Ovary (tissue), 7 donors: ENCODE measurements at regions not wholly inside any gene's neighbourhood (a gene's known extent, or its start where the extent isn't known, plus 50 kb on each side); places are given as distances from the start of the nearest gene placed in this dataset.

Experiments
- DNase-seq, 5 donors: peaks; one replicate each; pipeline ENCODE4 v3.0.0-alpha.2; 2019 to 2020
- H3K27ac ChIP-seq, 2 donors: fragments of 200-600 bp; one replicate each; pipeline versions ENCODE4 v1.5.1 to v1.8.0; 2019 to 2022
- H3K27me3 ChIP-seq: fragments of 200-600 bp; one replicate; pipeline ENCODE4 v1.8.0; 2022
- H3K36me3 ChIP-seq: fragments of 200-600 bp; sonication (generic); one replicate; pipeline ENCODE4 v1.5.1; 2019
- H3K4me1 ChIP-seq: one replicate; pipeline ENCODE4 v1.8.1; 2013; ENCODE audit warnings: mild to moderate bottlenecking, moderate library complexity; ENCODE audit not compliant: insufficient read depth
- H3K4me3 ChIP-seq: fragments of 200-600 bp; sonication (generic); one replicate; pipeline ENCODE4 v1.5.1; 2017
- H3K9me3 ChIP-seq, 2 donors: fragments of 200-600 bp in 1 of 2; sonication (generic) in 1 of 2; one replicate each; pipeline versions ENCODE4 v1.5.1 to v1.8.1; 2013 to 2019; ENCODE audit warnings: mild to moderate bottlenecking in 1 of 2, moderate library complexity in 1 of 2
- CTCF ChIP-seq, 3 donors: fragments of 450-650 bp in 2 of 3; fragments of 200-600 bp in 1 of 3; IDR thresholded peaks; one replicate each; pipeline versions ENCODE4 v1.5.1 to v1.8.0; 2016 to 2022; ENCODE audit warnings: antibody characterized with exemption in 3 of 3, mild to moderate bottlenecking in 1 of 3
- EP300 ChIP-seq: sonication (generic); formaldehyde crosslinking; IDR thresholded peaks from one replicate; pipeline ENCODE4 v1.6.1; 2017; ENCODE audit warnings: antibody characterized with exemption
- POLR2A ChIP-seq: fragments of 450-650 bp; IDR thresholded peaks from one replicate; pipeline ENCODE4 v1.6.1; 2017; ENCODE audit warnings: antibody characterized with exemption, mild to moderate bottlenecking, moderate library complexity
- WGBS, 3 donors: extraction: QIAGEN DNeasy Blood & Tissue Kit in 1 of 3; methylation state at CpG; one replicate each; pipeline versions ENCODE4 v1.1.5 to v1.1.7; 2013 to 2017; 5-methylcytosine and 5-hydroxymethylcytosine counted together
- intact Hi-C, 4 donors: fragments of 100-400 bp; cut with DNase I; formaldehyde crosslinking; loops; one replicate each; pipeline versions ENCODE4 v1.11.0 to v1.15.1; 2022 to 2023
- donor health status: DM: no; HTN: no; CAD: no; lungs with moderate emphysema.
- donor health status: DM: no; HTN: no; CAD: no.
- donor health status: Bipolar disorder and iron deficiency.
- donor health status: DM: no; HTN: no; CAD: no.
- donor health status: DM: yes; HTN: yes; CAD: no.

GRCh38 chr14:54140551-54140950 lies 183.9 kb upstream of the BMP4 start:
- Histone ChIP-seq H3K27ac (no peak overlapping the region), H3K9me3 (no peaks in the 10 kb centered on the region), H3K4me1 (no peaks in the 10 kb centered on the region), H3K36me3 (no peaks in the 10 kb centered on the region), H3K4me3 (no peak overlapping the region), H3K27me3 (no peaks in the 10 kb centered on the region)
- no peak for DNase-seq
- no peak for TF ChIP-seq EP300
- no peak for TF ChIP-seq CTCF (IDR thresholded peaks at IDR 0.05)
- TF ChIP-seq POLR2A = no peak
- intact Hi-C loops = no loop called here
- 91 to 93% (median 93%) methylated on average over 1 of the region's 1 CpG for WGBS, 3 donors

GRCh38 chr14:54146601-54147000 lies 190.0 kb upstream of the BMP4 start:
- Histone ChIP-seq H3K27ac (no peak overlapping the region), H3K4me3 (no peak overlapping the region), H3K36me3 (no peaks in the 10 kb centered on the region), H3K4me1 (no peaks in the 10 kb centered on the region), H3K27me3 (no peaks in the 10 kb centered on the region), H3K9me3 (no peaks in the 10 kb centered on the region)
- no peak for TF ChIP-seq POLR2A
- no peak for TF ChIP-seq CTCF (IDR thresholded peaks at IDR 0.05)
- no peak for TF ChIP-seq EP300
- WGBS, 3 donors = 90 to 95% (median 94%) methylated on average over 2 of the region's 2 CpGs
- DNase-seq = no peak
- intact Hi-C loops = no loop called here

GRCh38 chr14:54147282-54147681 lies 190.7 kb upstream of the BMP4 start:
- no peaks in the 10 kb centered on the region for H3K9me3 ChIP-seq
- H3K27ac ChIP-seq = no peak overlapping the region
- no peaks in the 10 kb centered on the region for H3K36me3 ChIP-seq
- H3K4me3 ChIP-seq = no peak overlapping the region
- H3K4me1 ChIP-seq = no peaks in the 10 kb centered on the region
- DNase-seq = no peak
- TF ChIP-seq POLR2A = no peak
- TF ChIP-seq CTCF (IDR thresholded peaks at IDR 0.05) = no peak
- TF ChIP-seq EP300 = no peak
- H3K27me3 ChIP-seq = no peaks in the 10 kb centered on the region
- 62 to 77% (median 62%) methylated on average over 2 of the region's 2 CpGs for WGBS, 3 donors
- intact Hi-C loops = no loop called here

GRCh38 chr14:54147758-54148157 lies 191.1 kb upstream of the BMP4 start:
- DNase-seq = no peak
- Histone ChIP-seq H3K36me3 (no peaks in the 10 kb centered on the region), H3K4me3 (no peak overlapping the region), H3K4me1 (no peaks in the 10 kb centered on the region), H3K27ac (no peak overlapping the region), H3K9me3 (no peaks in the 10 kb centered on the region), H3K27me3 (no peaks in the 10 kb centered on the region)
- no peak for TF ChIP-seq POLR2A
- no peak for TF ChIP-seq CTCF (IDR thresholded peaks at IDR 0.05)
- TF ChIP-seq EP300 = no peak
- intact Hi-C loops = no loop called here
- WGBS, 3 donors = 86 to 91% (median 86%) methylated on average over 3 of the region's 3 CpGs

GRCh38 chr14:54148251-54148650 lies 191.6 kb upstream of the BMP4 start:
- Histone ChIP-seq H3K9me3 (no peaks in the 10 kb centered on the region), H3K4me1 (no peaks in the 10 kb centered on the region), H3K4me3 (no peak overlapping the region), H3K27ac (no peak overlapping the region), H3K27me3 (no peaks in the 10 kb centered on the region), H3K36me3 (no peaks in the 10 kb centered on the region)
- TF ChIP-seq CTCF (IDR thresholded peaks at IDR 0.05) = no peak
- no peak for TF ChIP-seq EP300
- no peak for TF ChIP-seq POLR2A
- no peak for DNase-seq
- WGBS, 3 donors = 92 to 93% (median 93%) methylated on average over 3 of the region's 3 CpGs
- intact Hi-C loops = no loop called here
